Cardiac fibroblast (primary cell): ENCODE measurements at regions not wholly inside any gene's neighbourhood (a gene's known extent, or its start where the extent isn't known, plus 50 kb on each side); places are given as distances from the start of the nearest gene placed in this dataset.

Experiments used
- DNase-seq, 2 donors: peaks; one replicate each; pipeline versions ENCODE4 v3.0.0 to v3.0.0-alpha.2; 2010; ENCODE audit warnings: low read depth in 2 of 2
- H3K4me3 ChIP-seq, 2 donors: replicated peaks in 1 of 2; 1 replicate in 1 of 2; 2 replicates in 1 of 2; pipeline ENCODE4 v1.5.1; 2011; ENCODE audit warnings: low read depth in 2 of 2, low read length in 2 of 2, mild to moderate bottlenecking in 2 of 2, moderate library complexity in 1 of 2
- TF ChIP-seq, protein P1 (sequence below): IDR thresholded peaks from one replicate; pipeline ENCODE4 v1.5.1; 2011; ENCODE audit warnings: low read depth, mild to moderate bottlenecking, low read length, inconsistent platforms

DNA sequence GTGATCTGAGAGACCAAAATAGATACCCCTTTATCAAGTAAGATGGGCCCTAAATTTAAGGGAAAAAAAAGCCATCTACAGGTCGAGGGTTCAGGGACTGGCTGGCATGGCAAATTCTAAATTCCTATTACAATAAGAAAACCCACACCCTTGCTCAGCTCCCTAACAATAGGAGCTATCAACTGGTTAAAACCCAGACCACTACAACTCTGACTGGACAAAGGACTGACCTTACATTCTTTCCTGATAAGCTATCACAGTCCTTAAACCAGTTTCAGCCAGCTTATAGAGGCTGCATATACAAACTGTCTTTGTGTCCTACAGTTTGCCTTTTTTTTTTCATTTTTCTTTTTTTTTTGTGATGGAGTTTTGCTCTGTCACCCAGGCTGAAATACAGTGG, 803.6 kb downstream of the NR2F1-AS1 start:
- TF ChIP-seq, protein P1, sequence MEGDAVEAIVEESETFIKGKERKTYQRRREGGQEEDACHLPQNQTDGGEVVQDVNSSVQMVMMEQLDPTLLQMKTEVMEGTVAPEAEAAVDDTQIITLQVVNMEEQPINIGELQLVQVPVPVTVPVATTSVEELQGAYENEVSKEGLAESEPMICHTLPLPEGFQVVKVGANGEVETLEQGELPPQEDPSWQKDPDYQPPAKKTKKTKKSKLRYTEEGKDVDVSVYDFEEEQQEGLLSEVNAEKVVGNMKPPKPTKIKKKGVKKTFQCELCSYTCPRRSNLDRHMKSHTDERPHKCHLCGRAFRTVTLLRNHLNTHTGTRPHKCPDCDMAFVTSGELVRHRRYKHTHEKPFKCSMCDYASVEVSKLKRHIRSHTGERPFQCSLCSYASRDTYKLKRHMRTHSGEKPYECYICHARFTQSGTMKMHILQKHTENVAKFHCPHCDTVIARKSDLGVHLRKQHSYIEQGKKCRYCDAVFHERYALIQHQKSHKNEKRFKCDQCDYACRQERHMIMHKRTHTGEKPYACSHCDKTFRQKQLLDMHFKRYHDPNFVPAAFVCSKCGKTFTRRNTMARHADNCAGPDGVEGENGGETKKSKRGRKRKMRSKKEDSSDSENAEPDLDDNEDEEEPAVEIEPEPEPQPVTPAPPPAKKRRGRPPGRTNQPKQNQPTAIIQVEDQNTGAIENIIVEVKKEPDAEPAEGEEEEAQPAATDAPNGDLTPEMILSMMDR: no peak
- no peak for DNase-seq
- H3K4me3 ChIP-seq: no peak overlapping the region

GRCh38 chr5:92775711-92776615, 805.1 kb downstream of the NR2F1-AS1 start:
- TF ChIP-seq, protein P1: no peak
- DNase-seq: peak in 1 of 2 donors; percentile 38
- H3K4me3 ChIP-seq: no peak overlapping the region

DNA sequence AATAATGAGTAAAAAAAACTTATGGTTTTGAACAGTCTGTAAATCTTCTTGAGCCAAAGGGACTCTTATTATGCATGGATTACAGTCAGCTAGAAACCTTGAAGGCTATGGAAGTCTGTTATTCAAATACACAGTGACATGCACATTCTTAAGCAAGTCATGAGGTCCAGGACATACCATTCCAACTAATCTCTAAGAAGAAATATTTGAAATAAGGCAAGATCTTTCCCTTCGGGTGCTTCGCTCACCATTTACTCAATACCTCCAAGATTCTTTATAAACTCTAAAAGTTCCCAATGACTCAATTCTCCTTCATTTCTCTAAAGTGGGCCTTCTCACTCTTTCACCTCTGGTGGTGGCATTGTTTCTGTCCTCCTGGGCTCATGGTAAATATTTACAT, 811.0 kb downstream of the NR2F1-AS1 start:
- DNase-seq: peak; percentile 22 to 80
- H3K4me3 ChIP-seq: no peak overlapping the region
- TF ChIP-seq, protein P1: no peak

DNA sequence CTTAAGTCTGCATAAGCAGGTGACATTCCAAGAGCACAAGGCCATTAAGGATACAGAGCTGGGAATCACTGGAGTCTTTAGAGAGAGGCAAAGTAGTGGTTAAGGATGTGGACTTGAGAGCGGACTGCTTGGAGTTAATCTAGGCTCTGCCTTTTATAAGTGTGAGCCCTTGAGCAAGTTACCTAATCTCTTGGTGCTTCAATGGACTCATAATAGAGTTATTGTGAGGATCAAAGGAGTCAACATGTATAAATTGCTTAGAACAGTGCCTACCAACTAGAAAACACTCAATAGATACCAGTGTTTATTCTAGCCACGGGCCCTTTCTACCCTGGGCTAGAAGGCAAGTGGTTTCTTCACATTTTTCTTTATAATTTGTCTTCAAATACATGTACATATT, 819.4 kb downstream of the NR2F1-AS1 start:
- no peak for DNase-seq
- no peak overlapping the region for H3K4me3 ChIP-seq
- TF ChIP-seq, protein P1: no peak

GRCh38 chr5:92760550-92760949, 820.5 kb downstream of the NR2F1-AS1 start:
- H3K4me3 ChIP-seq: no peak overlapping the region
- TF ChIP-seq, protein P1: no peak
- no peak for DNase-seq

GRCh38 chr5:92758552-92758951, 822.5 kb downstream of the NR2F1-AS1 start:
- peak; percentile 22 to 72 for DNase-seq
- H3K4me3 ChIP-seq: no peak overlapping the region
- TF ChIP-seq, protein P1: no peak

DNA sequence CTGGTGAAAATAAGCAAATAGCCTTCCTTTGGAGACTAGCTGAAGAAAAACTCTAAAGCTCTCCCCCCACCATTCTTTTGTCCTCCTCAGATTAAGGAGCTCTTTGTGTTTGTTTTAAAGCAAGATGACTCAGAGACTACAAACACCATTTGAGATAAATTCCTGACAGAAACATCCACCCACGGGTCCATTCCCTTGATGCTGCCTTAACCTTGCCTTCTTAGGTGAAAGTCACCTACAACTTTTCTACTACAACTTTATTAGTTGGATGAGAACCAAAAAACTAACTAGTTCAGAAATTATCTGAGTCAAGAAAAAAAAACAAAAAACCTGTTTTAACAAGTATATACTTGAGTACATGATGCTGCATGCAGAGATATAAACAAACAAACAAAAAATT, 831.1 kb downstream of the NR2F1-AS1 start:
- DNase-seq: peak; percentile 22 to 45
- no peak overlapping the region for H3K4me3 ChIP-seq
- TF ChIP-seq, protein P1: no peak
